OCI-LY7 (cell line): ENCODE measurements at regions not wholly inside any gene's neighbourhood (a gene's known extent, or its start where the extent isn't known, plus 50 kb on each side); places are given as distances from the start of the nearest gene placed in this dataset.

Experiments
- BruUV-seq: library from RNA; stranded (reverse); fragments of 400-500 nt; replicated peaks from 2 replicates; lab custom pipeline; 2021; lab: Mats Ljungman, UMichigan
- CTCF ChIA-PET: fragments of 300-600 bp; sonication (Branson Sonifier 250); formaldehyde crosslinking; loops from one replicate; lab custom pipeline; 2022; ENCODE audit warnings: antibody characterized with exemption; ENCODE audit not compliant: unreplicated experiment; lab: Charles Lee
- POLR2A ChIA-PET: fragments of 300-600 bp; sonication (Branson Sonifier 250); formaldehyde crosslinking; loops from one replicate; lab custom pipeline; 2022; ENCODE audit warnings: antibody characterized with exemption; lab: Charles Lee
- DNase-seq: peaks from one replicate; pipeline ENCODE4 v3.0.0-alpha.2; 2015; ENCODE audit warnings: low spot score
- H2AFZ ChIP-seq: fragments of 200-600 bp; sonication (generic), shearing (Covaris generic); 2 replicates; pipeline ENCODE4 v1.6.1; 2014; ENCODE audit warnings: mild to moderate bottlenecking, antibody characterized with exemption, low read length, moderate library complexity
- H3K27ac ChIP-seq: fragments of 200-600 bp; sonication (generic); 2 replicates; pipeline ENCODE4 v1.5.1; 2014; ENCODE audit warnings: mixed run types, low read depth, mild to moderate bottlenecking, moderate library complexity, low read length, inconsistent platforms; ENCODE audit not compliant: poor library complexity, severe bottlenecking
- H3K36me3 ChIP-seq: fragments of 200-600 bp; sonication (generic); 2 replicates; pipeline ENCODE4 v1.6.1; 2014; ENCODE audit warnings: mild to moderate bottlenecking, antibody characterized with exemption, low read length, moderate library complexity, mixed read lengths; ENCODE audit not compliant: insufficient read depth
- H3K4me1 ChIP-seq: fragments of 200-600 bp; sonication (generic); 2 replicates; pipeline ENCODE4 v1.5.1; 2014; ENCODE audit warnings: mild to moderate bottlenecking, low read length; ENCODE audit not compliant: insufficient read depth, poor library complexity, severe bottlenecking
- H3K4me2 ChIP-seq: fragments of 200-600 bp; sonication (generic); 2 replicates; pipeline ENCODE4 v1.6.1; 2014; ENCODE audit warnings: mild to moderate bottlenecking, low read length
- H3K4me3 ChIP-seq: fragments of 200-600 bp; sonication (generic); 2 replicates; pipeline ENCODE4 v1.5.1; 2014; ENCODE audit warnings: mild to moderate bottlenecking, low read depth, low read length; ENCODE audit not compliant: poor library complexity, severe bottlenecking
- H3K79me2 ChIP-seq: fragments of 200-600 bp; sonication (generic); 2 replicates; pipeline ENCODE4 v1.6.1; 2016; ENCODE audit warnings: low read depth, mild to moderate bottlenecking, low read length, moderate library complexity, mixed read lengths; ENCODE audit not compliant: insufficient read depth
- H3K9me2 ChIP-seq: fragments of 200-600 bp; sonication (generic); 2 replicates; pipeline ENCODE4 v1.6.1; 2016; ENCODE audit warnings: mild to moderate bottlenecking, low read length, mixed read lengths; ENCODE audit not compliant: insufficient read depth
- H3K9me3 ChIP-seq: fragments of 200-600 bp; sonication (generic); 2 replicates; pipeline ENCODE4 v1.6.1; 2014; ENCODE audit warnings: mild to moderate bottlenecking, mixed run types, low read length, mixed read lengths
- H4K20me1 ChIP-seq: fragments of 200-600 bp; sonication (generic); 2 replicates; pipeline ENCODE4 v1.6.1; 2014; ENCODE audit warnings: mild to moderate bottlenecking, antibody characterized with exemption, low read length, moderate library complexity, mixed read lengths; ENCODE audit not compliant: insufficient read depth
- EZH2phosphoT487 ChIP-seq: fragments of 200-600 bp; sonication (generic); IDR thresholded peaks from 2 replicates; pipeline ENCODE4 v1.6.1; 2018; ENCODE audit warnings: low read depth, borderline replicate concordance, mild to moderate bottlenecking, mixed run types, antibody characterized with exemption, low read length, moderate library complexity, mixed read lengths
- intact Hi-C: fragments of 100-400 bp; cut with micrococcal nuclease; formaldehyde crosslinking; loops from one replicate; pipeline ENCODE4 v1.10.0; 2022; ENCODE audit not compliant: unreplicated experiment
- TF ChIP-seq, protein P1 (sequence below): fragments of 200-600 bp; sonication (generic); conservative IDR thresholded peaks from 2 replicates; pipeline ENCODE4 v1.5.1; 2014; ENCODE audit warnings: mild to moderate bottlenecking, antibody characterized with exemption, low read length, moderate library complexity, mixed read lengths

DNA sequence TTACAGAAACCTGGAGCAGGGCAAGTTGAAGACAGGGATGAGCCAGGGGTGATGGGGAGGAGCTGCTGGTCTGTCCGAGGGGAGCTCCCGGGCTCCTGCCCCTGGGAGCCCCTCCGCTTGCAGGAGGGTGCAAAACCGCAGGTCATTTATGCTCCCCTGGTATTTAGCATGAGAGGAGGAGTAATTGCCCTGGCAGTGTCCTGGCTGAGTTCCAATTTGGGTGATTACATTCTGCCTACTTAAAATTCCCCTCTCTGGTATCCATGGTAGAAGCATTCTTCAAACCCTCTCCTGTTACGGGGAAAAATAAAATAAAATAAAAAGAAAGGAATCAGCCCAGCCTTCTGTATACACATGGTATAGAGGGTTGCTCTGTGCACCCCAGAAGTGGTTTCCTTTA, 61.7 kb upstream of the VRK1 start:
- H4K20me1 ChIP-seq: no peaks in the 10 kb centered on the region
- ChIA-PET CTCF (no interaction called here), POLR2A (no interaction called here)
- no peaks in the 10 kb centered on the region for H3K4me1 ChIP-seq
- no peaks in the 10 kb centered on the region for H3K9me3 ChIP-seq
- intact Hi-C loops: no loop called here
- BruUV-seq: no TSS peak
- H2AFZ ChIP-seq: no peak overlapping the region
- no peak overlapping the region for H3K4me2 ChIP-seq
- H3K4me3 ChIP-seq: no peak overlapping the region
- no peak overlapping the region for H3K27ac ChIP-seq
- H3K9me2 ChIP-seq: no peaks in the 10 kb centered on the region
- no peaks in the 10 kb centered on the region for H3K79me2 ChIP-seq
- TF ChIP-seq, protein P1, sequence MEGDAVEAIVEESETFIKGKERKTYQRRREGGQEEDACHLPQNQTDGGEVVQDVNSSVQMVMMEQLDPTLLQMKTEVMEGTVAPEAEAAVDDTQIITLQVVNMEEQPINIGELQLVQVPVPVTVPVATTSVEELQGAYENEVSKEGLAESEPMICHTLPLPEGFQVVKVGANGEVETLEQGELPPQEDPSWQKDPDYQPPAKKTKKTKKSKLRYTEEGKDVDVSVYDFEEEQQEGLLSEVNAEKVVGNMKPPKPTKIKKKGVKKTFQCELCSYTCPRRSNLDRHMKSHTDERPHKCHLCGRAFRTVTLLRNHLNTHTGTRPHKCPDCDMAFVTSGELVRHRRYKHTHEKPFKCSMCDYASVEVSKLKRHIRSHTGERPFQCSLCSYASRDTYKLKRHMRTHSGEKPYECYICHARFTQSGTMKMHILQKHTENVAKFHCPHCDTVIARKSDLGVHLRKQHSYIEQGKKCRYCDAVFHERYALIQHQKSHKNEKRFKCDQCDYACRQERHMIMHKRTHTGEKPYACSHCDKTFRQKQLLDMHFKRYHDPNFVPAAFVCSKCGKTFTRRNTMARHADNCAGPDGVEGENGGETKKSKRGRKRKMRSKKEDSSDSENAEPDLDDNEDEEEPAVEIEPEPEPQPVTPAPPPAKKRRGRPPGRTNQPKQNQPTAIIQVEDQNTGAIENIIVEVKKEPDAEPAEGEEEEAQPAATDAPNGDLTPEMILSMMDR: no peak
- DNase-seq: no peak
- H3K36me3 ChIP-seq: no peaks in the 10 kb centered on the region

DNA sequence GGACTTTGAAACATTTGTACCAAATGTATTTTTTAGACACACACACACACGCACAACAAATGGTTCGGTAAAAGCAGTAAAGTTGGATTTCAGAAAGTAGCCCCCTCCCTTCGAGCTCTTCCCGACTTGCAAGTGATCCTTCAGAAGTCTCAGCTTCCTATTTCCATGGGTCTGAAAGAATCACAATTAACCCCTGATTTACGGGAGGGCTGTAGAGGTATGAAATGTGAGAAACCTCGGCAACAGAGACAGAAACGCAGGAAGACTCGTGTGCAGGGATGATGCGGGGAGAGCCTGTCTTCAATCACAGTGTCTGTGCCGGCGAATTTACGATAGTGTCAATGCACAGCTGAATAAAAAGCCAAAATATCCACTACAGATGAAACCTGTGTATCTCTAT, 60.7 kb upstream of the VRK1 start:
- ChIA-PET POLR2A (no interaction called here), CTCF (no interaction called here)
- Histone ChIP-seq H3K4me2 (no peak overlapping the region), H2AFZ (no peak overlapping the region), H3K4me1 (no peaks in the 10 kb centered on the region), H3K27ac (no peak overlapping the region), H3K79me2 (no peaks in the 10 kb centered on the region), H3K4me3 (no peak overlapping the region), H3K36me3 (no peaks in the 10 kb centered on the region), H3K9me2 (no peaks in the 10 kb centered on the region), H3K9me3 (no peaks in the 10 kb centered on the region), H4K20me1 (no peaks in the 10 kb centered on the region)
- DNase-seq: no peak
- no TSS peak for BruUV-seq
- TF ChIP-seq, protein P1: no peak
- no peak for TF ChIP-seq EZH2phosphoT487
- intact Hi-C loops: no loop called here

DNA sequence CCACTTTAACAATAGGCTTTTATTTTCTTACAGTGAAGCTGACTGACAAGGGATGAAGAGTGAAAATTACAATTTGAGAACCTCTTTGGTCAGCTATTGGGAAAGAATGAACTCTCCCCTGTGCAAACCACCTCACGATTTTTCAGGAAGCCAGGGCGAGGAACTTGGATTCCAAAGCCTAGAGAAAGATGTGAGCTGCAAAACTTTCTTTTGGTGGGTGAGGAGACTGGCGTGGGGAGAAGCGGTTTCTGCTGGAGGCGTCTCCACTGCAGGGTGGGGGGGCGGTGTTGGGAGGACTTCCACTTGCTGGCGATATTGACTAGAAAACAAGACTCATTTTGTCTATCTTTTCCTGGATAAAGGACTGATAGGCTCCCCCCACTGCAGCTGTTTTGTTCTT, 59.3 kb upstream of the VRK1 start:
- ChIA-PET POLR2A (no interaction called here), CTCF (no interaction called here)
- Histone ChIP-seq H3K9me2 (no peaks in the 10 kb centered on the region), H3K4me1 (no peaks in the 10 kb centered on the region), H3K79me2 (no peaks in the 10 kb centered on the region), H3K9me3 (no peaks in the 10 kb centered on the region), H3K27ac (no peak overlapping the region), H3K36me3 (no peaks in the 10 kb centered on the region), H3K4me3 (no peak overlapping the region), H2AFZ (no peak overlapping the region), H3K4me2 (no peak overlapping the region), H4K20me1 (no peaks in the 10 kb centered on the region)
- intact Hi-C loops: no loop called here
- TF ChIP-seq, protein P1: no peak
- TF ChIP-seq EZH2phosphoT487: no peak
- no peak for DNase-seq
- BruUV-seq: no TSS peak
